Activated CD8-positive, alpha-beta T cell treated with anti-CD3 and anti-CD28 coated beads for 36 hours (primary cell): ENCODE measurements at regions not wholly inside any gene's neighbourhood (a gene's known extent, or its start where the extent isn't known, plus 50 kb on each side); places are given as distances from the start of the nearest gene placed in this dataset.

Experiments used
- ATAC-seq: fragments of 200-7000 bp; cut with Tn5 transposase; one replicate; pipeline ENCODE4 v1.10.0; 2021; ENCODE audit warnings: mild to moderate bottlenecking, moderate library complexity
- CTCF ChIA-PET: fragments of 350-600 bp; sonication (Branson Sonifier 250); formaldehyde crosslinking; loops from one replicate; lab custom pipeline; 2021; ENCODE audit warnings: antibody characterized with exemption; lab: Charles Lee
- POLR2A ChIA-PET: fragments of 350-600 bp; sonication (Branson Sonifier 250); formaldehyde crosslinking; loops from one replicate; lab custom pipeline; 2021; ENCODE audit warnings: antibody characterized with exemption; lab: Charles Lee
- DNase-seq: peaks from one replicate; pipeline ENCODE4 v3.0.0-alpha.2; 2020
- H3K27ac Mint-ChIP-seq: one replicate; pipeline ENCODE4 v1.8.0; 2021; ENCODE audit warnings: mild to moderate bottlenecking, mixed read lengths
- H3K27me3 Mint-ChIP-seq: one replicate; pipeline ENCODE4 v1.8.0; 2021; ENCODE audit warnings: mixed read lengths
- H3K36me3 Mint-ChIP-seq: one replicate; pipeline ENCODE4 v1.8.0; 2021; ENCODE audit warnings: low read depth, mixed read lengths
- H3K4me1 Mint-ChIP-seq: one replicate; pipeline ENCODE4 v1.8.0; 2021; ENCODE audit warnings: low read depth, mixed read lengths
- H3K4me3 Mint-ChIP-seq: one replicate; pipeline ENCODE4 v1.8.0; 2021; ENCODE audit warnings: mild to moderate bottlenecking, moderate library complexity, mixed read lengths
- H3K9me3 Mint-ChIP-seq: one replicate; pipeline ENCODE4 v1.8.0; 2021; ENCODE audit warnings: mixed read lengths
- intact Hi-C: fragments of 100-400 bp; cut with micrococcal nuclease; formaldehyde crosslinking; loops from one replicate; pipeline ENCODE4 v1.10.0; 2022
- TF ChIP-seq, protein P1 (sequence below): fragments of 200-600 bp; IDR thresholded peaks from one replicate; pipeline ENCODE4 v1.8.0; 2022; ENCODE audit warnings: antibody characterized with exemption, mild to moderate bottlenecking

DNA sequence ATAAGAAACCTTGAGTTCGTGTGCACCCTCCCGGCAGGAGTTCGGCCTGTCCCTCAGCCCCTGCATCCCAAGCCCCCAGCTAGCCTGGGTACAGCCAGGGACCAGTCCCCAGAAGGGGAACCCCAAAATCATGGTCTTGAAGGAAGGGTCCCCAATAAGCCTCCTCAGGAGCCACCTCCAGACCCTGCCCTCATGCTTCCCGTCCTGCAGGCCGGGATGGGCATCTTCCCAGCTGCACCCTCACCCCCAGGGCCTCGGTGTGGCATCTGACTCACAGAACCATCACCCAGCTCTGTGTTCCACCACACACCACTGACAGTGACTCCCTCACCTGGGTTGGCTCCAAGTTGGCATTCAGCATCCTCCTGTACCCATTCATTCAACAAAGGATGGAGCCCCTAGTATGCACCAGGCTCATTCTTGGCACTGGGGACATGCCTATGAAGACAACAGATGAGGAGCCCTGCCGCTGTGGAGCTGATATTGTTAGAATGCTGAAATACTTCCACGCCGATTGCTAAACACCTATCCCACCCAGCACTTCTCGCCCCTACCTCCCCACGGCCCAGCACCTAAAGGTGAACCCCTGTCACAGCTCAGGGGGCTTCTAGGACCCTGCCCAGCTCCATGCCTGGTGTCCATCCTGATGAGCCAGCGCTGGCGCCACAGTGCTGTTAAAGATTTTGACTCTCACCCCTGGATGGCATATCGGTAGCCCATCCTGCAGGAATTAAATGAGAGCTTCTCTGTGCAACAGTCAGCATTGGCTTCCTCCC lies 77.8 kb downstream of the BUD13 start:
- no peaks in the 10 kb centered on the region for H3K9me3 Mint-ChIP-seq
- intact Hi-C loops, result loop anchor here (5.0 kb wide), 1 partner anchor 183 kb away; no protein-coding TSS in a partner anchor
- DNase-seq (no peak), ATAC-seq (no peak)
- ChIA-PET CTCF (no interaction called here), POLR2A (no interaction called here)
- no peaks in the 10 kb centered on the region for H3K36me3 Mint-ChIP-seq
- TF ChIP-seq, protein P1, sequence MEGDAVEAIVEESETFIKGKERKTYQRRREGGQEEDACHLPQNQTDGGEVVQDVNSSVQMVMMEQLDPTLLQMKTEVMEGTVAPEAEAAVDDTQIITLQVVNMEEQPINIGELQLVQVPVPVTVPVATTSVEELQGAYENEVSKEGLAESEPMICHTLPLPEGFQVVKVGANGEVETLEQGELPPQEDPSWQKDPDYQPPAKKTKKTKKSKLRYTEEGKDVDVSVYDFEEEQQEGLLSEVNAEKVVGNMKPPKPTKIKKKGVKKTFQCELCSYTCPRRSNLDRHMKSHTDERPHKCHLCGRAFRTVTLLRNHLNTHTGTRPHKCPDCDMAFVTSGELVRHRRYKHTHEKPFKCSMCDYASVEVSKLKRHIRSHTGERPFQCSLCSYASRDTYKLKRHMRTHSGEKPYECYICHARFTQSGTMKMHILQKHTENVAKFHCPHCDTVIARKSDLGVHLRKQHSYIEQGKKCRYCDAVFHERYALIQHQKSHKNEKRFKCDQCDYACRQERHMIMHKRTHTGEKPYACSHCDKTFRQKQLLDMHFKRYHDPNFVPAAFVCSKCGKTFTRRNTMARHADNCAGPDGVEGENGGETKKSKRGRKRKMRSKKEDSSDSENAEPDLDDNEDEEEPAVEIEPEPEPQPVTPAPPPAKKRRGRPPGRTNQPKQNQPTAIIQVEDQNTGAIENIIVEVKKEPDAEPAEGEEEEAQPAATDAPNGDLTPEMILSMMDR, result no peak
- H3K27ac Mint-ChIP-seq, result no peak overlapping the region
- no peak overlapping the region for H3K4me3 Mint-ChIP-seq
- no peaks in the 10 kb centered on the region for H3K4me1 Mint-ChIP-seq
- H3K27me3 Mint-ChIP-seq, result no peaks in the 10 kb centered on the region

DNA sequence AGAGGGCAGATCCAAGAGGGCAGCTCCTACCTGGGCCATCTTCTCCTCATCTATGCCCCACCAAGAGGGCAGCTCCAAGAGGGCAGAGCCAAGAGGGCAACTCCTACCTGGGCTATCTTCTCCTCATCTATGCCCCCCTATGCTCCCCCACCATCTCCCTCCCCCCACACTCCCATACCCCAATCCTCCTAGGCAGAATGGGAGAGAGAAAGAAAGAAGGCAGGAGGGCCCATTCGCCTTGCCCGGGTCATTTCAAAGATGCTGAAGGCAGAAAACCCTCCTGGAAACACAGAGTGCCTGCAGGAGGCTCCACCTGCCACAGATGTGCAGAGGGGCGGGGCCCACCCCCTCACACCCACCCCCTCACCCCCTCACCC lies 78.5 kb downstream of the BUD13 start:
- H3K4me3 Mint-ChIP-seq, result no peak overlapping the region
- ChIA-PET POLR2A (no interaction called here), CTCF (no interaction called here)
- H3K27ac Mint-ChIP-seq, result no peak overlapping the region
- H3K36me3 Mint-ChIP-seq, result no peaks in the 10 kb centered on the region
- no peaks in the 10 kb centered on the region for H3K9me3 Mint-ChIP-seq
- no peaks in the 10 kb centered on the region for H3K27me3 Mint-ChIP-seq
- TF ChIP-seq, protein P1, result no peak
- ATAC-seq, result no peak
- intact Hi-C loops, result loop anchor here (5.0 kb wide), 1 partner anchor 182 kb away; no protein-coding TSS in a partner anchor
- DNase-seq, result no peak
- no peaks in the 10 kb centered on the region for H3K4me1 Mint-ChIP-seq

GRCh38 chr11:116693593-116694348 lies 79.0 kb downstream of the BUD13 start:
- H3K9me3 Mint-ChIP-seq, result no peaks in the 10 kb centered on the region
- no peaks in the 10 kb centered on the region for H3K36me3 Mint-ChIP-seq
- POLR2A ChIA-PET, result no interaction called here
- DNase-seq (no peak), ATAC-seq (no peak)
- intact Hi-C loops, result loop anchor here (5.0 kb wide), 1 partner anchor 181 kb away; no protein-coding TSS in a partner anchor
- H3K4me1 Mint-ChIP-seq, result no peaks in the 10 kb centered on the region
- no peaks in the 10 kb centered on the region for H3K27me3 Mint-ChIP-seq
- TF ChIP-seq, protein P1, result no peak
- no peak overlapping the region for H3K4me3 Mint-ChIP-seq
- H3K27ac Mint-ChIP-seq, result no peak overlapping the region
- CTCF ChIA-PET, result interaction anchor here (0.6 kb wide), 1 partner anchor 1385 kb away, joined by 3 read pairs; no protein-coding TSS in a partner anchor

- intact Hi-C loops, result loop anchor here (5.0 kb wide), 1 partner anchor 181 kb away; no protein-coding TSS in a partner anchor
- TF ChIP-seq, protein P1, result no peak
- ChIA-PET POLR2A (no interaction called here), CTCF (interaction anchor here (1.3 to 2.0 kb wide), 4 partner anchors 24 to 1358 kb away, joined by 3 to 6 read pairs (median 4); no protein-coding TSS in a partner anchor)
- DNase-seq (no peak), ATAC-seq (no peak)
- H3K4me3 Mint-ChIP-seq, result no peak overlapping the region
- no peaks in the 10 kb centered on the region for H3K9me3 Mint-ChIP-seq
- H3K4me1 Mint-ChIP-seq, result no peaks in the 10 kb centered on the region
- H3K27ac Mint-ChIP-seq, result no peak overlapping the region
- no peaks in the 10 kb centered on the region for H3K27me3 Mint-ChIP-seq
- H3K36me3 Mint-ChIP-seq, result no peaks in the 10 kb centered on the region
These were observed 79.7 kb downstream of the BUD13 start for GRCh38 chr11:116693102-116693570.
